ENCODE measurements at regions not wholly inside any gene's neighbourhood (a gene's known extent, or its start where the extent isn't known, plus 50 kb on each side); places are given as distances from the start of the nearest gene placed in this dataset.

DNA sequence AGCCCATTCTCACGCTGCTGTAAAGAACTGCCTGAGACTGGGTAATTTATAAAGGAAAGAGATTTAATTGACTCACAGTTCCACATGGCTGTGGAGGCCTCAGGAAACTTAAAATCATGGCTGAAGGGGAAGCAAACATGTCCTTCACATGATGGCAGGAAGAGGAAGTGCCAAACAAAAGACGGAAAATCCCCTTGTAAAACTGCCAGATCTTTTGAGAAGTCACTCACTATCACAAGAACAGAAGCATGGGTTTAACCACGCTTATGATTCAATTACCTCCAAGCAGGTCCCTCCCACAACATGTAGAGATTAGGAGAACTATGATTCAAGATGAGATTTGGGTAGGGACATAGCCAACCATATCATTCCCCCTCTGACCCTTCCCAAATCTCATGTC is 335.5 kb downstream of the IL15 start:
- TF ChIP-seq, protein P1, sequence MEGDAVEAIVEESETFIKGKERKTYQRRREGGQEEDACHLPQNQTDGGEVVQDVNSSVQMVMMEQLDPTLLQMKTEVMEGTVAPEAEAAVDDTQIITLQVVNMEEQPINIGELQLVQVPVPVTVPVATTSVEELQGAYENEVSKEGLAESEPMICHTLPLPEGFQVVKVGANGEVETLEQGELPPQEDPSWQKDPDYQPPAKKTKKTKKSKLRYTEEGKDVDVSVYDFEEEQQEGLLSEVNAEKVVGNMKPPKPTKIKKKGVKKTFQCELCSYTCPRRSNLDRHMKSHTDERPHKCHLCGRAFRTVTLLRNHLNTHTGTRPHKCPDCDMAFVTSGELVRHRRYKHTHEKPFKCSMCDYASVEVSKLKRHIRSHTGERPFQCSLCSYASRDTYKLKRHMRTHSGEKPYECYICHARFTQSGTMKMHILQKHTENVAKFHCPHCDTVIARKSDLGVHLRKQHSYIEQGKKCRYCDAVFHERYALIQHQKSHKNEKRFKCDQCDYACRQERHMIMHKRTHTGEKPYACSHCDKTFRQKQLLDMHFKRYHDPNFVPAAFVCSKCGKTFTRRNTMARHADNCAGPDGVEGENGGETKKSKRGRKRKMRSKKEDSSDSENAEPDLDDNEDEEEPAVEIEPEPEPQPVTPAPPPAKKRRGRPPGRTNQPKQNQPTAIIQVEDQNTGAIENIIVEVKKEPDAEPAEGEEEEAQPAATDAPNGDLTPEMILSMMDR (IDR thresholded peaks at IDR 0.05): no peak
- no peak for TF ChIP-seq POLR2AphosphoS5 (IDR thresholded peaks at IDR 0.05; ENCODE audit: insufficient read depth in 1 of 2, low read depth in 1 of 2)
- no peak for TF ChIP-seq POLR2A (IDR thresholded peaks at IDR 0.05)

Measured in vagina (tissue), 2 donors.